LoVo (cell line): ENCODE measurements at regions not wholly inside any gene's neighbourhood (a gene's known extent, or its start where the extent isn't known, plus 50 kb on each side); places are given as distances from the start of the nearest gene placed in this dataset.
A peak's percentile ranks its signal among the peaks of the same experiment; 100 is the strongest.
"Not testable (repeated sequence)": the region's sequence is repeated elsewhere in the genome, so short reads cannot be mapped to it uniquely, and the experiment has no call there.

ENCODE experiments used
- DNase-seq: peaks from one replicate; pipeline ENCODE4 v3.0.0-alpha.2; 2016; ENCODE audit warnings: low spot score

DNA sequence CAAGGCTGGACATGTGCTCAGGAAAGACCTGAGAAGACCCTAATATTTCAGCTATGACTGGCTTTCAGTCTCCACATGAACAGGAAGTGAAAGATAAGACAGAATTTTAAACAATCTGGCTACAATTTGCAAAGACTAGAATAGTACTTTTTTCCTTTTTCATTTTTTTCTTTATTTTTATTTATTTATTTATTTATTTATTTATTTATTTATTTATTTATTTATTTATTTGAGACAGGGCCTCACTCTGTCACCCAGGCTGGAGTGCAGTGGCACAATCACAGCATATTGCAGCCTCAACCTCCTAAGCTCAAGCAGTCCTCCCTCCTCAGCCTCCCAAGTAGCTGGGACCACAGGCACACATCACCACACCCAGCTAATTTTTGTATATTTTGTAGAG is 61.1 kb upstream of the PHF6 start:
- not testable (repeated sequence) for DNase-seq

DNA sequence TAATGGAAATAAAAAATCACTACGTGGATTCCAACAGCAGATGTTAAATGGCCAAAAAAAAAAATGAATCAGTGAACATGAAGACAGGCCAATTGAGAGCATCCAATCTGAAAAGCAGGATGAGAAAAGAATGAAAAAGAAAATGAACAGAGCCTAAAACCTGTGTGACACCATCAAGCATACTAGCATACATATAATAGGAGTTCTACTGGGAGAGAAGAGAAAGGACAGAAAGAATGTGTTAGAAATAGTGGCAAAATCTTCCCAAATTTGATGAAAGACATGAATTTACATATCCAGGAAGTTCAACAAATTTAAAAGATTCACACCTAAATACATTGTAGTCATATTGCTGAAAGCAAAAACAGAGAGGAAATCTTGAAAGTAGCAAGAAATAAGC is 59.7 kb upstream of the PHF6 start:
- no peak for DNase-seq

DNA sequence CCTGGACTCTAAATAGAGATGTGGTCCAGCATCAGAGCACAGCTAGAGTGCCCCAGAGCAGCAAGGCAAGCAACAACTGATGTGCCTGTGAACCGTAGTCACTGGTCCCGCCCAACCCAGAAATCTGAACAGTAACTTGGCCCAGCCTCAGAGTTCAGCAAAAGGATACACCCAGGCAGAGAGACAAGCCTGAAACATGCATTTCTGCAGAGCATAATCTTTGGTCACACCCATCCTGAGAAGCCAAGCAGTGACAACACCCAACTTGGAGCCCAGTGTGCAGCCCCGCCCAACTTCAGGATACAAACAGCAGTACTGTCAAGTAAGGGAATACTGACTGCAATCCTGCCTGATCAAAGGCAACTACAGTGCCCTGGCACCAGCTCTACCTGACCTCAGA is 57.2 kb upstream of the PHF6 start:
- peak; percentile 16 for DNase-seq
